GM21717 (cell line): ENCODE measurements at regions not wholly inside any gene's neighbourhood (a gene's known extent, or its start where the extent isn't known, plus 50 kb on each side); places are given as distances from the start of the nearest gene placed in this dataset.
"Not testable (repeated sequence)": the region's sequence is repeated elsewhere in the genome, so short reads cannot be mapped to it uniquely, and the experiment has no call there.

Source experiments
- ATAC-seq: cut with Tn5 transposase; IDR thresholded peaks from one replicate; pipeline ENCODE4 v1.9.1; 2021; ENCODE audit warnings: mild to moderate bottlenecking, moderate library complexity; ENCODE audit not compliant: unreplicated experiment

DNA sequence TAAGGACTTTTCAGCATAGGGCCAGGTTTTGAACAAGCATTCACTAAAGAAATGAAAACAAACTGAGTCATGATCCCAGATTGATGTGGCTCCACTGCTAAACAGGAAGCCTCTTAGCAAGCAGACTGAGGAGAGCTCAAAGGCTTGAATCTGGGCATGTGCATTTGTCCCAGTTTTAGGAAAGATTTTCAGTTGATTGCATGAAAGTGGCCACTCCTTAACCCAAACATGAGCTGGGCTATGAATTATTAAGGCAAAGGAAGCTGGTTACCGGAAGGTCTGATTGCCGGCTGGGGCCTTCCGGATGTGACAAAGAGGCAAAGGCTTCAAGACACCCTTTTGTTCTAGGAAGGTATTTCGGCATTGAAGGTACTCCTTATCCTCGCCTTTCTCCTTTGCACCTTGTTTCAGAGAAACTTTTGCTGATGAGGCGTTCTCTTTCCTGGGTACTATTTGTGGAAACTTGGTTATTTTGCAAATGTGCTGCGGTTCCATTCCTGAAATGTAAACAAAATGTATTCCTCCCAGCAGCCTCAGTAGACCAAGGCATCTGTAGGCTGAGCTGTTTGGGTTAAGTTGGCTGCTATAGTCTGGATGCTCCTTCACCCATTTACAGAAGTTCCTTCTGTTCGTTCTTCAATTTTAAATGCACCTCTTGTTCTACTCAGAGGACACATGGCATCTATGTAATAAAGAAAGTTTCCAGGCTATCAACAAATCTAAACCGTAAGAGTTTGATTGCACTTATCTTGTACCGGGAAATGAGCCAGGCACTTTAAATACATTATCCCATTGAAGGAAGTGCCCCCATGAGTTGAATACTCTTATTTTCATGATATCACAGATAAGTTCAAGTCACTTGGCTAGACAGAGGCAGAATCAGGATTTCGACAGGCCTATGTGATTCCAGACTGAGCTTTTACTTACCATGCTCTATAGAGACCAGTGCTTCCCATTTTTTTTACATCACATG, 115.6 kb upstream of the METAP2 start:
- no peak for ATAC-seq

DNA sequence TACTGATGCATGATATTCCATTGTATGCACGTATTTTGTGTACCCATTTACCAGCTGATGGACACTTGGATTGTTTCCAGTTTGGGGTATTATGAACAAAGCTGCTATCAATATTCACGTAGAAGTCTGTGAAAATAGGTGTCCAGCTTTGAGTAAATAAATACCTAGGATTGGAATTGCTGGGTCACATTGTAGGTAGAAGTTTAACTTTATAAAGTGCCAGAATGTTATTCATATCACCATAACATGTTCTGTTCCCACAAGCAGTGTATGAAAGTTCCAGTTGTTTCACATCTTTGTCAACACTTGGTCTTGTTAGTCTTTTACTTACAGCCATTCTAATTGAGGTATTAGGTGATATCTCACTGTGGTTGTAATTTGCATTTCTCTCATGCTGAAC, 108.0 kb upstream of the METAP2 start:
- no peak for ATAC-seq

- ATAC-seq: no peak
Measured at GRCh38 chr12:95368931-95369330, 105.0 kb upstream of the METAP2 start.

GRCh38 chr12:95371571-95371970, 102.4 kb upstream of the METAP2 start:
- no peak for ATAC-seq

- ATAC-seq: not testable (repeated sequence)
Measured at GRCh38 chr12:95379481-95379880, 94.5 kb upstream of the METAP2 start.

GRCh38 chr12:95380334-95380733, 93.6 kb upstream of the METAP2 start:
- ATAC-seq: not testable (repeated sequence)

DNA sequence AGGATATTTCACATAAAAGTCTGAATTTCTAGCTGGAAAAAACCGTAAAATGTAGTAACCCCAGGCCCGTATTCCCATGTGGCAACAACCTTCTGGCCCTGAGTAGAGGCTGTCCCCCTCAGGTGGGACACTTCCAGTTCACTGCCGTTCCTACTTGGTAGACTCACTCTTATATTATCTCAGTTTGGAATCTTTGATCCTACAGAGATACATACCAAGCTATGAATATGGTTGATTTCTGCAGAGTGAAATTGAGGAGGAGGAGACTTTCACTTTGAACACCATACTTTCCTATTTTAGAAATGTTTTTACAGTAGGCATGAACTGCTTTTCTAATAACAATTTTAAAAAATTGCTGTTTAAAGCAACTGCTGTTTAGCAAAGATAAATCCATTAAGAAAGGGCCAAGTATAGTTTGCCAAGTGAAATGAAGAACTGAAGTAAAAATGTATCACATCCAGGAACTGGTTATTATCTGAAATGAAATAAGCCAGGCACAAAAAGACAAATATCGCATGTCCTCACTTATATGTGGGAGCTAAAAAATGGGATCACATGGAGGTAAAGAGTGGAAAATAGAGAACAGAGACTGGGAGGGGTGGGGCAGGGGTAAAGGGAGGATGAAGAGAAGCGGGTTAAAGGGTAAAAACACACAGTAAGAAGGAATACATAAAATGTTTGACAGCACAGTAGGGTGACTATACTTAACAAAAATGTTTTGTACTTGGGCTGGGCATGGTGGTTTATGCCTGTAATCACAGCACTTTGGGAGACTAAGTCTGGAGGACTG, 92.8 kb upstream of the METAP2 start:
- ATAC-seq: no peak

- ATAC-seq: not testable (repeated sequence)
Measured at GRCh38 chr12:95383920-95384319, 90.0 kb upstream of the METAP2 start.

GRCh38 chr12:95384785-95385184, 89.2 kb upstream of the METAP2 start:
- no peak for ATAC-seq

DNA sequence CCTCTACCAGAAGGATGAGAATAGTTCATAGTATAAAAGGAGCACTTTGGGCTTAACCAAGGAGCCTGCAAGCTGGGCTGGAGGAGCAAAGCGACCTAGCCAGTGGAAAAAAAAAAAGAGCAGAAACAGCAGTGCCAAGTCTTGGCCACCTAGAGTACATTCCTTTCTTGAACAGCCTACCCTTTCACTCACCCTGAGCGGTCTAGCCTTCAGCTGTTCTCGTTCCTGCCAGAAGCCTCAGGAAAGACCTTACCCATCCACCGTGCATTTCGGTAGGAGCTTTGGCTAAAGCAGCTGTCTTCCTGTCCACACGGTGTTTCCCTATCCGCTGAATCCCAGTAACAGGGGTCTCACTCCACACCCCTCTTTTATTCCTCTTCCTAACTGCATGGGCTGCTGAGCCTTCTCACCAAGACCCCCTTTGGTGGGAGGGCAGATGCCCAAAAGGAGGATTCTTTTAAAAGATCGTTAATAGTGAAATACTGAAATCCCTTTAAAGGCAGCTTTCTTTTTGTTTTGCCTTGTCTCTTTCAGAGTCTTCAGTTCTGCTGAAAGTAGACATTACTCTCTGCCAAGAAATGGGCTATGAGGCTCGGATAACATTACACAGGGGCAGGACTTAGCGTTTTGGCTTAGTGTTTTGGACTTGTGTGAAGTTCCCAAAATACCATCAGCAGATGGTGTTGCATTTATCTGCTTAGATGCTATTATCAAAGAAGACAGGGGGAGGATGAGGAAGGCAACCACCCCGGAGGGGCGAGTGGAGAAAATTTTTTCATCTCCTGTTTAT, 88.5 kb upstream of the METAP2 start:
- ATAC-seq: no peak

DNA sequence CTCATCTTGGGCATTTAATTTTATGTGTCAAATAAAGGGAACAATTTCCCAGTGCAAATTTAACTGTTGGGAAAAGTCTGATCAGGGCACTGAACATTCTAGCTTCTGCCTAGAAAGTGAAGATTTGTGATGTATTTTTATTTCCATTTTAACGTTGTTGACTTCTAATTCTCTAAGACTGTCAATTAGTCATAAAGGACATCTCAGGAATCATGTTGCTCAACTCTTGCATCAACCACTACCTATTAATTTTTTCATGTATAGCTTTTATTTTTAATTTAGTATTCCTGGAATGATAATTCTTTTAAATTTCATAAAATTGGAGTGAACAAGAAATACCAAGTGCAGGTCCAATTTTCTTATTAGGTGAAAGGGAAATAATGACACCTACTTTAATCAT, 87.9 kb upstream of the METAP2 start:
- no peak for ATAC-seq

DNA sequence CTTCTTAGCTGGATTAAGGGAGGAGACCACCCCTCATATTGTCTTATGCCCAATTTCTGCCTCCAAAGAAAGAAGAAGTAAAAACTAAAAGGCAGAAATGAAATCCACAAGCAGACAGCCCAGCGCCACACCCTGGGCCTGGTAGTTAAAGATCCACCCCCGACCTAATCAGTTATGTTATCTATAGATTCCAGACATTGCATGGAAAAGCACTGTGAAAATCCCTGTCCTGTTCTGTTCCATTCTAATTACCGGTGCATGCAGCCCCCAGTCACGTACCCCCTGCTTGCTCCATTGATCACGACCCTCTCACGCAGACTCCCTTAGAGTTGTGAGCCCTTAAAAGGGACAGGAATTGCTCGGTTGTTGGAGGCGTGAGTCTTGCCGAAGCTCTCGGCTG, 85.7 kb upstream of the METAP2 start:
- ATAC-seq: not testable (repeated sequence)

- ATAC-seq: no peak
Measured at GRCh38 chr12:95390192-95390591, 83.8 kb upstream of the METAP2 start.

GRCh38 chr12:95390932-95391331, 83.0 kb upstream of the METAP2 start:
- peak; percentile 78 for ATAC-seq

DNA sequence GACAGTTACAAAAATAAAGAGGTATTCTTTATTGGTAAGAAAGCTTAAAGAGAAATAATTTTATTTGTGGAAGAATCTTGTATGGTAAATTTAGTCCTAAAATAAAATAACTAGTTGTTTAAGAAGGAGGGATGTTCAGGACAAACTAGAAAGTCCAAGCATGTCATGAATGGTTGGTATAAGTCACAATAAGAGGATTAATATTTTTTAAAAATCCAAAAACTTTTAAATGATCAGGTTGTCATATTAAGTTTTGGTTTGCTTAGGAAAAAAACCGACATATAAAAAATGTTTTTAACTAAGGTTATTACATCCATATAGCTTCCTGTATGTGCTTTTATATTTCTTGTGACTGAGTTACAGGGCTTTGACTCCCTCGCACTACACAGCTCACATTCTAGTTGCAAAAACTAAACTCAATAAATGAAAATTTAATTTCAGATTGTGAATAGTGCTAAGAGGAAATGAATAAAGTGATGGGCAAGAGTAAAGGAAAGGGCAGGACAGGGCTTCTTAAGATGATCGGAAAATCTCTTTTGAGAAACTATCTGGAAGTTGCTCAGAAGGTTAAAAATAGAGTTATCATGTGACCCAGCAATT, 80.7 kb upstream of the METAP2 start:
- no peak for ATAC-seq

- ATAC-seq: no peak
Measured at GRCh38 chr12:95395696-95396095, 78.3 kb upstream of the METAP2 start.

- ATAC-seq: no peak
Measured at GRCh38 chr12:95396849-95397468, 77.0 kb upstream of the METAP2 start.

GRCh38 chr12:95397571-95397970, 76.4 kb upstream of the METAP2 start:
- ATAC-seq: no peak

DNA sequence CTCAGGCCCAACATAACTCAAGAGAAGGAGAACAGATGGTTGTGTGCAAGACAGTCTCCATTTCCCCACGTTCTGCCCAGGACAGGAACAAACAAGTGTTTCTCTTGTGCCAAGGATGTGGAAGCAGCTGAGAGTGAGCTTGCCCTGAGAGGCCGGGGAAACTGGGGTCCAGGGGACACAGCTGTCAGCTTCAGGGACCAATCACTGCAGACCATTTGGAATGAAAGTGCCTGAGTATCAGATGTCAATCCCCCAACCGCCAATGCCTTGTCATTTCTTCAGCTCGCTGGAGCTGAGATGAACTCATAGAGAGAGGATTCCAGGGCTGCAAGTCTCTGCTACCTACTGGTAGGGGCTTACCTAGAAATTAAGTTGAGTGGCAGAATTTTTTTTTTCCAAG, 71.9 kb upstream of the METAP2 start:
- no peak for ATAC-seq

DNA sequence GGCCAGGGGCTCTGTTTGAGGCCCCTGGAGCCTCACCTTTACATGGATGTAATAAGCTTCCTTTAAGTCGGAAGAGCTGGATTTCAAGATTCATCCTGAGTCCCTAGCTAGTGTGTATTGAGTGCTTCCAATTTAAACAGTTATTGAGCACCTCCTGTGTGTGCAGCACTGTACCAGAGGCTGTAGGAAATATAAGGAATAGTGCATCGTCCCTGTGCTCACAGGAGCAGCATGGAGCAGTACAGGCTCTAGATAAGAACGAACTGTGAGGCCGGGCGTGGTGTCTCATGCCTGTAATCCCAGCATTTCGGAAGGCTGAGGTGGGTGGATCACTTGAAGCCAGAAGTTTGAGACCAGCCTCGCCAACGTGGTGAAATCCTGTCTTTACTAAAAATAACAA, 65.8 kb upstream of the METAP2 start:
- ATAC-seq: no peak
